HG03571 (cell line): ENCODE measurements at regions not wholly inside any gene's neighbourhood (a gene's known extent, or its start where the extent isn't known, plus 50 kb on each side); places are given as distances from the start of the nearest gene placed in this dataset.

Source experiments
- ATAC-seq: cut with Tn5 transposase; IDR thresholded peaks from one replicate; pipeline ENCODE4 v1.9.1; 2021; ENCODE audit not compliant: unreplicated experiment

DNA sequence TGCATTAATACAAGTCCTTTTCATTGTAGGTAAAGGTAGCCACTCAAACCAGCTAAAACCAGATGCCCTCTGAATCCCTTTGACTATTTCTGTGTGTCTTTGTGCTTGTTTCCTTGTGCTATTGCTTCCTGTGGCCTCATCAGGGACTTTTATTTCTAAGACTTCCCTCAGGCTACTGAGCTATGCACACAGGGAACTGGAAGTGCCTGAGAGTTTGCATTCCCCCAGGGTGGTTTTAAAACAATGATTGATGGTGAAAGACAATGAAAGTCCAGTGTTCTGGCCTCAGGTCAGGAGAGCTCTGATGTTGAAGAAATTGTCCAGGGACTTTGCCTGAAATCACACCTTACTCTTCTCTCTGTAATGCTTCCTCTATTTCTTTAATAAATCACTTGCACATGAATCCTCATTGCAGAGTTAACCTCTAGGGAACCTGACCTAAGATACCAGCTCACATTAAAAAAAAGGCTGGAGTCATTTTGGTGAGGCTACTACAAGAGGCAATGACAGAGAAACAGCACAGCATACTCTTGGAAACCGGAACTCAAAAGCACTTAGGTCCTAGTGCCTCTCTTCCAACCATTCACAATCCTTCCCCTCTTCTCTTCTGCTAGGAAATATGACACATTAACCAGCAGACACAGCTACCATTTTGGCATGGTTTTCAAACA, 158.1 kb upstream of the NREP start:
- ATAC-seq, result no peak

DNA sequence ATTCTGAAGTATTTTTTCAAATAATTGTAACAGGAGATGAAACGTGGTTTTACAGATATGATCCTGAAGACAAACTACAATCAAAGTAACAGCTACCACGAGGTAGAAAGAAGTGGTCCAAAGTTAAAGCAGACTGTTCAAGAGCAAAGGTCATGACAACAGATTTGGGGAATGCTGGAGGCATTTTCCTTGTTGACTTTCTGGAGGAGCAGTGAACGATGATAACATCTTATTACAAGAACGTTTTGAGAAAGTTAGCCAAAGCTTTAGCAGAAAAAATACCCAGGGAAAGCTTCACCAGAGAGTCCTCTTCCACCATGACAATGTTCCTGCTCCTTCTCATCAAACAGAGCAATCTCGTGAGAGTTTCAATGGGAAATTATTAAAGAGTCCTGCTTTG, 145.4 kb upstream of the NREP start:
- ATAC-seq, result no peak

DNA sequence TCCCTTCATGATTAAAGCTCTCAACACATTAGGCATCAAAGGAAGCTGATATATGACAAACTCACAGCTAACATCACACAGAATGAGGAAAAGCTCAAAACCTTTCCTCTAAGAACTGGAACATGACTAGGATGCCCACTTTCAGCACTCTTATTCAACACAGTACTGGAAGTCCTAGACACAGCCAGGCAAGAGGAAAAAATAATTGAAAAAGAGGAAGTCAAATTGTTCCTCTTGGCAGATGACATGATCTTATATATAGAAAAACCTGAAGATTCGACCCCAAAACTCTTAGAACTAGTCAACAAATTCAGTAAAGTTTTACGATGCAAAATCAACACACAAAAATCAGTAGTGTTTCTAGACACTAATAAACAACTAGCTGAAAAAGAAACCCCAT, 144.3 kb upstream of the NREP start:
- ATAC-seq, result no peak

DNA sequence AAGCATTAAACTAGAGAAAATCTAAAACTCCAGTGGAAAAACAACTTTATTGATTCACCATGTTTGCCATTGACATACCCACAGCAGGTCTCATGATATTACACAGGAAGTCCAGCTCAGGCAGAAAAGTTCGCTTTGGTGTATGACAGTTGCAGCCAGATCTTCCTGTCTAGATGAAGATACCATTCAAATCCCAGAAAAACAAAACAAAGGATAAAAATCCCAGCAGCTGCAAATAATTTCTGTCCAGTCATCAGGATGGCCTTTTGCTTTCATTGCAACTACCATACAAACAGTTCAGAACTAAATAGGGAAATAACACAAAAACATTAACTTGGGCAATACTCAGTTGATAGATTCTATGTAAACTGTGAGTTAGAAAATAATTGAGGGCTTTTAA, 136.0 kb upstream of the NREP start:
- ATAC-seq, result no peak

DNA sequence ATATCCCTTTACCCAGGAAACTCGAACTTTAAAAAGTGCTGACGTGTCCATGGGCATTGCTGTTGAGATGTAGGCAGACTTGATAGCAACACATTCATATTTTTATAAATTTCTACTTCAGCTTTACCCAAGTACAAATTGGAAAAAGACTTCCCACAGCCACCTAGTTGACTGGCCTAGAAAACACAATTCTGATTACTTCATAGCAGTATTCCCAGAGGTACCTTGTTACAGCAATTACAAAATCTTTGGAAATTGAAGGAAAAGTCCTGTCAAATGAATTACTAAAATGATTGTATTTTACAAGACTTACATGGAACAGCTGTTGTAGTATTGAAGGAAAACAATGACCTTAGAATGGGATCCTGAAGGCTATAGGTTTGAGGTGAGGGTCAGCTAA, 130.7 kb upstream of the NREP start:
- no peak for ATAC-seq

DNA sequence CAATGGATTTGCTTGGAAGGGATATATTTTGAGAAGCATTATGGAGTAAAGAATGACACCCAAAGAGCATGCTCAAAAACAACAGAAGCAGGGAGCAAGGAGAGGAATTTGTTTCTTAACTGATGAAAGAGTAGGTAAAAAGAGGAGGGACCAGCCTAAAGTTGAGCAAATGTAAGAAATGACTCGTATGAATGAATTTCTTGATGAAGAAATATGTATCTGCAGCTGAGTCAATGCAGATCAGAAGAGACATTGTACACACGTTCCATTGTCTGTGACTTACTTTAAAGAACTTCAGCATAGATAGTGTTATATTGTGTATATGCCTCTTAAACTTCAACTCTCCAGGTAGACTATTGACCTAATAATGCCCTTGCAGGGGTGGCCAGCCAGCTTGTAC, 112.7 kb upstream of the NREP start:
- ATAC-seq, result no peak

DNA sequence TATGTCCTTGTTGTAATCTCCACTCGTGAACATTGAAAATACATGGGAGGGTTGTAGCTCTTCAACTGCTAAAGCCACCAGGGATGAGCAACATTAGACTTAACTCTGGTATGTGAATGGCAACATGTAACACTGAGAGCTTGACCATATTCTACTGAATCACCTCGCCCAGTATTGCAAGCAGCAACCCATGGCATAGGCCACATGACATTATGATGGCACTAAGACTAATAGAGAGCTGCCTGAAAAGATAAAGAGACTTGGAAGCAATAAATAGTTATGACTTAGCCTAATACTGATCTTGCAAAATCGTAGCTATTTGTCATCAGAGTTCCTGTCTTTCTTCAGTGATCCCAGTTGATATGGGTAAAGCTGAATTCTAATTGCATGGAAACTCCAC, 108.4 kb upstream of the NREP start:
- ATAC-seq, result no peak

DNA sequence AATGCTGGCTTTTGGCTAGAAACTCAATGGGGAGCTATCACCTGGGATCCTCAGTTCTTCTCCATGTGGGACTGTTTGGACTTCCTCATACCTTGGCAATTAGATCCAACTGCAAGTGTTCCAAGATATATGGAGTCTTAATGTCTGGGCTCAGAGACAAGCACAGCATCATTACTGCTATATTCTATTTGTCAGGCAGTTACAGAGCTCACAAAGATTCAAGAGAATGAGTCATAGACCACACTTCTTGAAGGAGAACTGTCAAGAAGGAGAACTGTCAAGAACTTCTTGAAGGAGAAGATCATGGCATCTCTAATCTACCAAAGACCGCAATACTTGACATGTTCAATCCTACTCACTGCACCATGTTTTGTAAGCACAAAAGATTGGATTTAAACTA, 106.8 kb upstream of the NREP start:
- no peak for ATAC-seq

DNA sequence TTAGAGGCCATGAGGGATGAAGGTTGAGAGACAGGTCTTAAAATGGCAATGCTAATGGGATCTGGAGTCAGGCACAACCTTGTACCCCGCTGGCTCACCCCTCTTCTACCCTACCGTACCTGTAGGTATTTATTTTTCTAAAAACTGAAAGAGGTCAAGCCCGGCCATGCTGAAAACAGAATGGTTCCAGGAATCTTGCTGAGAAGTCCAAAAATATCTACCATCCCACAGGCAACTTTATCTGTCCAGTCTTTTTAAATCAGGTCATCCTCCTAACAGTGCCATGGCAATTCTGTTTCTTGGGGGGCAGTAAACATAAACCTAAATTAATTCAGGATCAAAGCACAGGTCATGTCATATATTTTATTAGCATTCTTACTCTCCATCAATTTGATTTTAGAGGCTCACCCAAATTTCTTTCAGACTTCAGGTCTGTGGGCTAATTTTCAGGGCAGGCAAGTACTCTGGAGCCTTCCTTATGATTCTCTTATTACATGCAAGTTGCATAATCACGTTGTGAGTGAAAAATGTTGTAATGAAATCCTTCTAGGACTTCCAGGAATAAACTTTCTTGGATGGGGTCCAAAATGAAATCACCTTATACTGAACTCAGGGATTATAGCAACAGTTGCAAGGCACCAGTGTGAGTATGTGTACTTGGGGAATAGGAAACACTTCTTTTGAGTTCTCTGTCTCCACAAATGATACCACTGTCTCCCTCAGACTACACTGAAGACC, 102.7 kb upstream of the NREP start:
- no peak for ATAC-seq

DNA sequence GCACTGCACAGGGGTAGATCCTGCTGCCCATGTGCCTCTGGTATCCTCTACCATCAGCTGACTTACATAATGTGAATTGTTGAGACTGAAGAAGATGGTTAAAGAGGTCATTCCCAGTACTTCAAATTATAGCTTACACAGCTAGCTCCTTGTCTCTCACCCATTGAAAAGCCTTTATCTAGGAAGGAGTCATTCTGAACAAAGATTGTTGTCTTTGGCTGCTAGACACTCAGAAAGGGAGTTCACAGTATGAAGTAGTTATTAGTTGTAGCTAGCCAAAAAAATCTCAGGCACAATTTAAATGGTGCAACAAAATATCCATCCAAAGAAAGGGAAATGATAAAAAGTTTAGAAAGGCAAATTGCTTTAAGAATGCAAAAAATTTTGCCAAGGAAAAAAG, 102.0 kb upstream of the NREP start:
- ATAC-seq, result no peak

DNA sequence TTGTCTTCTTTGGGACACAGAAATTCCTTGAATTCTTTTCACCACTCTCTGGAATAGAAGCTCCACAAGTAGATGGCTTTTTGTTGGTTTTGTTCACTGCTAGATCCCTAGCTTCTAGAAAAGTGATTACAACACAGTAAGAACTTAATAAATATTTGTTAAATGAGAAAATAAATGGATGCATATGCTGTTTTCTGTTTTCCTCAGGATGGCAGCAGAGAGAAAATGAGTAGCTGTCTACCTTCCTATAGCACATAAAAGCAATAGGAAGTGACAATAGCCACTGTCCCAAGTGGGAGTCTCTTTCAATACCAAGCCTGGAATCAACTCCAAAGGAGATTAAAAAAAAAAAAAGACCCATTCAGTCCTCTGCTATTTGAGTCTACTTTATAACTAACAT, 100.6 kb upstream of the NREP start:
- ATAC-seq, result no peak

DNA sequence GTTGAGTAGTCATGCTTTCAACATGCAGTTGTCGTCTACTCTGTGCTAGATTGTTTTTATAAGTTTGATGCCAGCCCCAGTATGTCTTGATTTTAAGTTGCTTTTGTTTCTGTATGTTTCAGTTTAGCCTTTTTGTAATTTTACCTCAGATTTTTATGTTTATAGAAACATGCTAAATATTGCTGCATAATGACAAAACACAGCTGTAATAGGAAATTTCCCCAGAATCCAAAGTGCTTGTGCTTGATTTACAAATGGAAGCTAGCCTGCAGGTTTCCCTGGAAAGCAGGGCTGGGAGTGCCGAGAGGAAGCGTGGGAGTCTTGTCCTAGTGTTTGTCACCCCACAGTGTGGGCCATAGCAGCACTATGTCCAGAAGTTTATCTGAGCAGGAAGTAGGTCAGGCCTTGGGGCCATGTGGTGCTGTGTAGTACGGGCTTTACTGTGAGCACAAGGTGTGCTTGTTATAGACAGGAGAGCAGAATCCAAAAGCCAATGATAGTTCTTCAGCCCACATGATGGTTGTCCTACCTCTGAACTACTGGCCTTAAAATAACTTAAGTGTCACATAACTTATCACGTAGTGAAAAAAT, 100.0 kb upstream of the NREP start:
- no peak for ATAC-seq

DNA sequence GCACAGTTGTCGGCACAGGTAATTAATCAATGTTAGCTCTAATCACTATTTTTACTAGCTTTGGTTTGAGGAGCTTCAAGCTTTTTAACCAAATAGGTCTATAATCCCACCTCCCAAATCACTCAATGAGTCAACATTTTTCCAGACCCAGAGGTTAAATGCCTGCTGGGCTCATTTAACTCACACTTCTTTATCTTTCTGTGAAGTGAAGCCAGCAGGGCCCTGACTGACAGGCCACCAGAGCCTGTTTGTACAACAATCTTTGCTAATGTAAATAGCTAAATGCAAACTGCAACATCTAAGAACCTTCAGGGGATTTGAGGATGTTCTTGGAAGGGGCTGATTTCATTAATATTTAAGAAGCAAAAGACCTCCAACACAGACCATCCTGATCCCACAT, 98.4 kb upstream of the NREP start:
- no peak for ATAC-seq

DNA sequence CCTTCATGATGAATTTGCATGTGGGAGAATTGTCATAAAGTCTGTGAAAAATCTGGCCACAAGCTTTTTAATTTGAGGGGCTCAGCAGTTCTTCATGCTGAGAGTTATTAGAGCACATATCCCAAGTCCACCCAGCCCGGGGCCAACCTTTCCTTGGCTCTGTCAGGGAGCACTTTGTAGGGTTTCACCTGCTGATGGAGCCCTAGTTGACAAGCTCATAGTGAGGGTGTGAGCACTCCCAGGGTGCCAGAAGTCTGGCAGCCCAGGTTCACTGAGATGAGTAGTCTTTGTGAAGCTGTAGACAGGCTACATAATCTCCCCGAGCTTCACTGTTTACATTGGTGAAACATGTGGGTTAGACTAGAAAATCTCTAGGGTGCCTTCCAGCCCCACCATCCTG, 97.2 kb upstream of the NREP start:
- peak; percentile 10 for ATAC-seq

DNA sequence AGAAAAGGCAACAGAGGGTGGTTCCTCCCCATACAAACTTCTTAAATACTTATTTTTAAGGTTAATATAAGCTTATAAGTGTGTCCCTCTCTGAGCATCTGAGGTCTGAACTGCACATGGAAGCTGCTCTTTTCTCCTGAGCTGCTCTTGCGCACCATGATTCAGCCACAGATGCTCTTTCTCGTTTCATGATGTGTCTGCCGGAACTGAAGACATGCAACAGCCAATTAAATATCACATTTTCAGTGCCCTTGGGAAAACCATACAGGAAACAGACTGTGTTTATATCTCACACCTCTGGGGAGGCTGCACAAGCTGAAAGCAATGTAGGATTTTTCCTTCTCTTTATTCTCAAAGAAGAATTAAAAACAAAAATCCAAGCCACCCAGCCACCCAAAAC, 96.8 kb upstream of the NREP start:
- peak; percentile 85 for ATAC-seq

DNA sequence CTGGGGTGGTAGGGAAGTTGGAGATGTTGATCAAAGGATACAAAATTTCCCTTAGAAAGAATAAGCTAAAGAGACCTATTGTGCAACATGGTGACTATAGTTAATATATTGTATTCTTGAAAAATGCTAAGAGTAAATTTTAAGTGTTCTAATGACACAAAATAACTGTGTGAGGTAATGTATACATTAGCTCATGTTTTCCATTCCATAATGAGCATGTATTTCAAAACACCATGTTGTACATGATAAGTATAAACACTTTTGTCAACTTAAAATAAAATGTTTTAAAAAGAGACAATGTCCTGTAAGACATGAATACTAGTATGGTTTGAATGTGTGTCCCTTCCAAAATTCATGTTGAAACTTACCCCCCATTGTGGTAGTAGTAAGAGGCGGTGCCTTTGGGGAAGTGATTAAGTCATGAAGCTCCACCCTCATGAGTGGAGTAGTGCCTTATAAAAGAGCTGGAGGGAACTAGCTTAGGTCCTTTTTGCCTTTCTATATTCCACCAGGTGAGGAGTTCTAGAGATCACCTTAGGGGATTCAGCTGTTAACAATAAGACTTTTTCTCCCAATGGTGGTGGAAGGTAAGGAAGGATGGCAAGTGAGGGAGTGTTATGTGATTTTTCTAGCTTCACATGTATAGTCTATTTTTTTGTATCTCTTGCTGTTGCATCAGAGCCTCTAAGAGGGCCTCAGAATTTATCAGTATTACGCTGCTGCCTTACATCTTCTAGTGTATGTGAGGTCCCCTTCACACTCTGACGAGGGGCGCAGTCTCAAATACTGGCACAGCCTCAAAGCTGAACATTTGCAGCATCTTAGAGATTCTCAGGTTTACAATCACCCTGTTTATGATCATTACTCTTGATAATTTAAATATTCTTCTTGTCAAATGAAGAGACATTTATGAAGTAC, 94.9 kb upstream of the NREP start:
- no peak for ATAC-seq

DNA sequence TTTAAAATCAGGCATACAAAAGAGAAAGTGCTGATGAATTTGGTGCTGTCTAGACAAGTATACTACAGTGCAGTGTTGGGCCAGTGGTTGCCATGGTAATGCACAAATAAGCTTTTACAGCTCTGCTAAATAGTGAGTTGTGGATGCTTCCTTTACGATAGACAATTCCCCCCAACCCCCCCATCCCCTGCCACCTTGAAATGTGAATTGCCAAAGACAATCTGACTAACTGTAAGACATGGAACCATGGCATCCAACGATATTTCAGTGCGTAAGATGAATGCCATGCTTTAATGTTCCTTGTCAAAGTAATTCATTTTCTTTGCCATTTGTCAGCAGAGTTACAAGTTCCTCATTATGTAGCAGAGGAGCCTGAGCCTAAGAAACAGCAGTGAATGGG, 91.5 kb upstream of the NREP start:
- no peak for ATAC-seq

DNA sequence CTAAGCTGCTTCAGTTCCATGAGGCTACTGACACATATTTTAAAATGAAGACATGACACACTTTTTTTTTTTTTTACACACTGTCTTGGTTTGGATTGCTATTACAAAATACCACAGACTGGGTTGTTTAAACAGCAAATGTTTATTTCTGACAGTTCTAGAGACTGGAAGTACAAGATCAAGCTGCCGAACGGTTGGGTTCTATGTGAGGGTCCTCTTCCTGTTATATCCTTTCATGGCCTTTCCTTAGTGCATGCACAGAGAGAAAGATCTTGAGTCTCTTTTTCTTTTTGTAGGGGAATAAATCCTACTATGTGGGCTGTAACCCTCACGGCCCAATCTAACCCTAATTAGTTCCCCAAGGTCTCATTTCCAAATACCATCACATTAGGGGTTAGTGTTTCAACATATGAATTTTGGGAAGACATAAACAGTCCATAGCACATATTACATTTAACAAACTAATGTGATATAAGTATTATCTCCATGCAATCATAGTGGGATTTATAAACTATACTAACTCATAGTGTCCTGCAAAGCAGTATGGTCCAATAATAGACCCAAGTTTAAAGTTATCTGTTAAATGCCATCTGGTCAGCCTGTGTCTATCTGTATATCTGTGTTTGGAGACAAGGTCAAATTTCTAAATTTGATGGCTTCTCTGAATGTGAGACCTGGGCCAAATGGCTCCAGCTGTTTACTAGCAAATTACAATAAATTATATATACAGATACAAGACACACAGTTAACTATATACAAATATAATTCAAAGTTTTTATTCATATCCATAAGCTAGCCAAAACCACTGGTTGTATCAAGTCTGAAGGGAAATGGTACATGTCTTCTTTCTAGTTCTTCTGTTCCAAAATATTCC, 90.3 kb upstream of the NREP start:
- no peak for ATAC-seq

DNA sequence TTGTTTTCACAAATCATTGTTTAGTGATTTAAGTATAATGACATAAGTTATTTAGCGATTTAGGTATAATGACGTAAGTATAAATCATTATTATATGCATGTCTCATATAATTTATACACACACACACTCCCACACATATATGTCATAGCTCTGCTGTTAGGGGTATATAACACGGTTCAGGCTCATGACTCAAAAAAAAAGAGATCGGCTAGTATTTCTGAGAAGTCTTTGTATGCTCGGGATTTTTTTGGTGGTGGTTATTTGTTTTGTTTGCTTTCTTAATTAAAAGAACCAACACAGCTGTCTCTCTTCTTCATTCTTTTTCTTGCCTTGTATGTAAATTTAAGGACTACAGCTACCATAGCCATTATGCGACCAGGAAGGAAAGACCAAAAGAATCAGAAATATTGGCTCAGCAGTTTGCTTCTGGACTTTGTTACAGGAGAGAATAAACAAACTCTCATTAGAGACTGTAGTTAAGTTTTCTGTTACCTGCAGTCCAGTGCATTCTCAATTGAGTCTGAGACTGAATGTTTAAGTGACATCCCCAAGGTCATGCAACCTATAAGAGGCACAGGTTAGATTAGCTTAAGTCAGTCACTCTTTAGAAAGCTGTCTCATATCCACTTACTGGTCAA, 83.2 kb upstream of the NREP start:
- no peak for ATAC-seq

DNA sequence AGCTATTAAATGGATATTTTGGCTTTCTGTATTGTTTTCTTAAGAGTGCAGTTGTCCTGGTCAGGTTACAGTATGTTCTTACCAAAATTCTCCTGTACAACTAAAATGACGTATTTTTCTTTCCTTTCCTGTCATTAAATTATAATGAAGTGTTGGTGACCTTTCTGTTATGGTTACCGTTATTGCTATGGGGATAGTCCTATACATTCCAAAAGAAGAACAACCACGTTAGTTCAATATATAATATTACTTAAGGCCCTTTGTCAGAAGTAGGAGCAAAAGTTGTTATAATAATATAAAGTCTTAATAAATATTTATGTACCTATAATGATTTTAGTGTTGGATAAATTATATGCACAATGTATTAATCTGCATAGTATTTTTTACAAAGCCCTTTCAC, 82.4 kb upstream of the NREP start:
- ATAC-seq, result no peak
